H1 (cell line): ENCODE measurements at regions not wholly inside any gene's neighbourhood (a gene's known extent, or its start where the extent isn't known, plus 50 kb on each side); places are given as distances from the start of the nearest gene placed in this dataset.

Experiments used
- CTCF ChIA-PET: fragments of 300-600 bp; sonication (Branson Sonifier 250); formaldehyde crosslinking; loops from one replicate; lab custom pipeline; 2021; ENCODE audit not compliant: partially characterized antibody; lab: Charles Lee
- POLR2A ChIA-PET: fragments of 300-600 bp; sonication (Branson Sonifier 250); formaldehyde crosslinking; loops from one replicate; lab custom pipeline; 2021; ENCODE audit warnings: inconsistent platforms; ENCODE audit not compliant: partially characterized antibody; lab: Charles Lee
- DNase-seq, 2 experiments: peaks; one replicate each; pipeline versions ENCODE4 v3.0.0 to v3.0.0-alpha.2; 2010 to 2022; ENCODE audit warnings: low spot score in 2 of 2, low read depth in 1 of 2, mixed read lengths in 1 of 2
- FAIRE-seq: peaks from 2 replicates; lab custom pipeline; 2011; peaks lifted over from hg19 to GRCh38; lab: Jason Lieb, UNC
- H2AFZ ChIP-seq: 2 replicates; pipeline ENCODE4 v1.8.1; 2012; ENCODE audit warnings: low read length, inconsistent platforms
- H2AK5ac ChIP-seq: 2 replicates; pipeline ENCODE4 v1.6.1; 2013; ENCODE audit warnings: low read depth, low read length
- H2BK120ac ChIP-seq: replicated peaks from 2 replicates; pipeline ENCODE3; 2013; ENCODE audit warnings: low read depth, low read length, inconsistent platforms
- H2BK12ac ChIP-seq: 2 replicates; pipeline ENCODE4 v1.6.1; 2013; ENCODE audit warnings: low read depth, low read length
- H2BK15ac ChIP-seq: 2 replicates; pipeline ENCODE4 v1.6.1; 2013; ENCODE audit warnings: low read length
- H2BK20ac ChIP-seq: 2 replicates; pipeline ENCODE4 v1.6.1; 2013; ENCODE audit warnings: low read length
- H2BK5ac ChIP-seq: 2 replicates; pipeline ENCODE4 v1.6.1; 2013; ENCODE audit warnings: low read depth, low read length
- H3K14ac ChIP-seq: 2 replicates; pipeline ENCODE4 v1.6.1; 2013; ENCODE audit warnings: inconsistent platforms; ENCODE audit not compliant: insufficient read length
- H3K18ac ChIP-seq: 2 replicates; pipeline ENCODE4 v1.6.1; 2013; ENCODE audit warnings: low read length; ENCODE audit errors: extremely low read depth
- H3K23ac ChIP-seq: 2 replicates; pipeline ENCODE4 v1.6.1; 2013; ENCODE audit warnings: inconsistent platforms; ENCODE audit not compliant: insufficient read length
- H3K23me2 ChIP-seq: 2 replicates; pipeline ENCODE4 v1.6.1; 2013; ENCODE audit warnings: low read depth, low read length
- H3K27ac ChIP-seq: 2 replicates; pipeline ENCODE4 v1.6.1; 2011; ENCODE audit warnings: low read depth, low read length, inconsistent platforms
- H3K27me3 ChIP-seq, 4 experiments: replicated peaks in 1 of 4; 1 replicate in 1 of 4; 2 replicates in 3 of 4; pipeline versions ENCODE4 v1.6.1 to v1.8.1; 2011 to 2013; ENCODE audit warnings: low read length in 3 of 4, mild to moderate bottlenecking in 3 of 4, inconsistent platforms in 2 of 4, mixed read lengths in 2 of 4, moderate library complexity in 1 of 4; ENCODE audit not compliant: control insufficient read depth in 3 of 4, insufficient read depth in 3 of 4; ENCODE audit errors: extremely low read depth in 1 of 4
- H3K36me3 ChIP-seq, 4 experiments: 2 replicates each; pipeline versions ENCODE4 v1.6.1 to v1.8.1; 2011 to 2013; ENCODE audit warnings: mild to moderate bottlenecking in 4 of 4, low read length in 3 of 4, moderate library complexity in 2 of 4, control low read depth in 1 of 4, inconsistent platforms in 1 of 4; ENCODE audit not compliant: insufficient read depth in 4 of 4, control insufficient read depth in 2 of 4
- H3K4ac ChIP-seq: replicated peaks from 2 replicates; pipeline ENCODE3; 2013; ENCODE audit warnings: low read length, low read depth, mixed read lengths, inconsistent platforms; ENCODE audit not compliant: insufficient read length
- H3K4me1 ChIP-seq, 4 experiments: replicated peaks in 1 of 4; 1 replicate in 1 of 4; 2 replicates in 3 of 4; pipeline versions ENCODE4 v1.6.1 to v1.8.1; 2011 to 2013; ENCODE audit warnings: low read length in 3 of 4, inconsistent platforms in 2 of 4, mixed read lengths in 1 of 4; ENCODE audit not compliant: insufficient read depth in 4 of 4, control insufficient read depth in 3 of 4
- H3K4me2 ChIP-seq, 2 experiments: 2 replicates each; pipeline versions ENCODE4 v1.6.1 to v1.8.1; 2011 to 2013; ENCODE audit warnings: low read depth in 2 of 2, low read length in 2 of 2, control low read depth in 1 of 2, inconsistent platforms in 1 of 2, mild to moderate bottlenecking in 1 of 2; ENCODE audit not compliant: insufficient read depth in 1 of 2
- H3K4me3 ChIP-seq, 4 experiments: fragments of 200-600, 300-600 bp in 1 of 4; sonication (generic), shearing (Covaris generic), sonication (Bioruptor Twin) in 1 of 4; 2 replicates each; pipeline versions ENCODE4 v1.5.1 to v1.8.1; 2011 to 2016; ENCODE audit warnings: low read length in 4 of 4, low read depth in 3 of 4, control low read depth in 2 of 4, inconsistent platforms in 2 of 4, mild to moderate bottlenecking in 2 of 4, mixed read lengths in 1 of 4, moderate library complexity in 1 of 4; ENCODE audit not compliant: insufficient read depth in 2 of 4; ENCODE audit errors: extremely low read depth in 1 of 4
- H3K56ac ChIP-seq: replicated peaks from 2 replicates; pipeline ENCODE3; 2013; ENCODE audit warnings: low read depth, mild to moderate bottlenecking, mixed read lengths, low read length, inconsistent platforms; ENCODE audit not compliant: insufficient read length
- H3K79me1 ChIP-seq: 2 replicates; pipeline ENCODE4 v1.6.1; 2013; ENCODE audit warnings: low read depth, low read length, control low read depth
- H3K79me2 ChIP-seq, 2 experiments: 2 replicates each; pipeline versions ENCODE4 v1.6.1 to v1.8.1; 2012 to 2013; ENCODE audit warnings: low read length in 2 of 2, mild to moderate bottlenecking in 2 of 2, inconsistent platforms in 1 of 2; ENCODE audit not compliant: insufficient read depth in 2 of 2, control insufficient read depth in 1 of 2
- H3K9ac ChIP-seq, 4 experiments: replicated peaks in 1 of 4; 1 replicate in 1 of 4; 2 replicates in 3 of 4; pipeline versions ENCODE4 v1.6.1 to v1.8.1; 2011 to 2013; ENCODE audit warnings: low read depth in 3 of 4, low read length in 3 of 4, control low read depth in 2 of 4, mild to moderate bottlenecking in 2 of 4, moderate library complexity in 2 of 4, inconsistent platforms in 1 of 4; ENCODE audit errors: extremely low read depth in 1 of 4
- H3K9me3 ChIP-seq, 2 experiments: 2 replicates each; pipeline versions ENCODE4 v1.6.1 to v1.8.1; 2012 to 2013; ENCODE audit warnings: mild to moderate bottlenecking in 2 of 2, moderate library complexity in 2 of 2, control low read depth in 1 of 2, inconsistent platforms in 1 of 2, low read depth in 1 of 2, low read length in 1 of 2, mixed read lengths in 1 of 2; ENCODE audit not compliant: insufficient read depth in 2 of 2
- H4K20me1 ChIP-seq, 2 experiments: replicated peaks in 1 of 2; 2 replicates each; pipeline versions ENCODE3 to v1.8.1; 2011 to 2013; ENCODE audit warnings: inconsistent platforms in 2 of 2, low read length in 2 of 2, mild to moderate bottlenecking in 1 of 2; ENCODE audit not compliant: insufficient read depth in 2 of 2, control insufficient read depth in 1 of 2
- H4K5ac ChIP-seq: 2 replicates; pipeline ENCODE4 v1.6.1; 2013; ENCODE audit warnings: low read length, low read depth, mixed read lengths, inconsistent platforms; ENCODE audit not compliant: insufficient read length
- H4K8ac ChIP-seq: 2 replicates; pipeline ENCODE4 v1.8.0; 2013; ENCODE audit warnings: mild to moderate bottlenecking, moderate library complexity, low read length, inconsistent platforms; ENCODE audit not compliant: insufficient read depth; ENCODE audit errors: extremely low read depth
- H4K91ac ChIP-seq: replicated peaks from 2 replicates; pipeline ENCODE3; 2013; ENCODE audit warnings: low read length, mixed read lengths, inconsistent platforms; ENCODE audit not compliant: insufficient read length
- HDAC6 ChIP-seq: IDR thresholded peaks from one replicate; pipeline ENCODE4 v1.7.1; 2012; ENCODE audit warnings: low read depth, mild to moderate bottlenecking, inconsistent platforms, low read length, moderate library complexity
- NANOG ChIP-seq: IDR thresholded peaks from 2 replicates; pipeline ENCODE4 v1.6.1; 2011; ENCODE audit warnings: low read length, low read depth, mild to moderate bottlenecking, inconsistent platforms; ENCODE audit not compliant: insufficient read depth, poor library complexity, severe bottlenecking
- PHF8 ChIP-seq: fragments of 200-600 bp; sonication (generic); conservative IDR thresholded peaks from 2 replicates; pipeline ENCODE4 v1.7.1; 2012; ENCODE audit warnings: low read depth, mild to moderate bottlenecking, inconsistent platforms, low read length, moderate library complexity
- POU5F1 ChIP-seq: IDR thresholded peaks from 2 replicates; pipeline ENCODE4 v1.6.1; 2011; ENCODE audit warnings: low read depth, mild to moderate bottlenecking, low read length, moderate library complexity
- WGBS, 2 experiments: shearing (Covaris generic) in 1 of 2; methylation state at CpG; one replicate each; pipeline versions ENCODE4 v1.1.6 to v1.1.7; 2013 to 2015; ENCODE audit warnings: low lambda C conversion rate in 2 of 2, mixed read lengths in 2 of 2, inconsistent platforms in 1 of 2, low coverage in 1 of 2, missing lambda C conversion rate in 1 of 2; ENCODE audit not compliant: insufficient replicate concordance in 2 of 2, insufficient coverage in 1 of 2, insufficient read length in 1 of 2; ENCODE audit errors: extremely low coverage in 1 of 2, missing lambda C conversion rate in 1 of 2; 5-methylcytosine and 5-hydroxymethylcytosine counted together

DNA sequence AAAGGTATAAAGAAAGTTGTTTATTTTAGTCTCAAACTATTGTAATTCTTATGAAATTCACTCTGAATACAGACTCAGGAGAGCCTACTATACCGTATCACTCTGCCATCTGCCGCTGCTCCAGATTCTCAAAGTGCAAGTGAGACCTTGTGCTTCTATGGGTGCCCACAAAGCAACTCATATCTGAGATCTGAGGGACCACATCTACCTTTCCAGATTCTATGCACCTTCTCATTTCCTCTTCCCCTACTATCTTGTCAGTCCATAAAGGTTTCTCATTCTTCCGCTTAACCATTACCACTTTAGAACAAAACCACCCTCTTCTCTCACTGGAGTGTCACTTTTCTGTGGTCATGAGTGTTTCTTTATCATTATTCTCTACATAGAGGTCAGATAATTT lies 1236.9 kb downstream of the DIAPH3 start:
- H4K91ac ChIP-seq = no peak overlapping the region
- no peaks in the 10 kb centered on the region for H3K79me1 ChIP-seq
- H3K4me1 ChIP-seq = peaks cover 0 to 2% (median 0%) of the 10 kb centered on the region in 4 experiments; a peak in 1 of 7 replicates
- no peaks in the 10 kb centered on the region for H3K36me3 ChIP-seq
- CTCF ChIA-PET = no interaction called here
- H3K27ac ChIP-seq = no peak overlapping the region
- H3K56ac ChIP-seq = no peak overlapping the region
- WGBS, 2 experiments = 96% methylated on average over 3 of the region's 3 CpGs; no CpG with 5 or more reads in 1 of the 2 experiments
- H3K4ac ChIP-seq = no peak overlapping the region
- H4K8ac ChIP-seq = no peak overlapping the region
- no peak overlapping the region for H2AFZ ChIP-seq
- no peak overlapping the region for H2BK120ac ChIP-seq
- no peak overlapping the region for H3K4me2 ChIP-seq
- H2BK12ac ChIP-seq = no peak overlapping the region
- H3K27me3 ChIP-seq = no peaks in the 10 kb centered on the region
- no peak overlapping the region for H3K4me3 ChIP-seq
- H2AK5ac ChIP-seq = no peak overlapping the region
- no peak overlapping the region for H2BK5ac ChIP-seq
- POLR2A ChIA-PET = no interaction called here
- H3K9me3 ChIP-seq = no peaks in the 10 kb centered on the region
- no peak overlapping the region for H2BK20ac ChIP-seq
- no peak overlapping the region for H3K18ac ChIP-seq
- FAIRE-seq = no peak
- H4K20me1 ChIP-seq = no peaks in the 10 kb centered on the region
- H3K14ac ChIP-seq = no peak overlapping the region
- H3K23ac ChIP-seq = no peak overlapping the region
- H3K23me2 ChIP-seq = no peaks in the 10 kb centered on the region
- no peak overlapping the region for H2BK15ac ChIP-seq
- H3K79me2 ChIP-seq = no peaks in the 10 kb centered on the region
- TF ChIP-seq NANOG (no peak), PHF8 (no peak), HDAC6 (no peak), POU5F1 (no peak)
- TF ChIP-seq, all 59 proteins: peak for 0
- Histone ChIP-seq H3K9ac (no peak overlapping the region), H4K5ac (no peak overlapping the region)
- DNase-seq = no peak
